Glutamatergic neuron (in vitro differentiated cells): ENCODE measurements at regions not wholly inside any gene's neighbourhood (a gene's known extent, or its start where the extent isn't known, plus 50 kb on each side); places are given as distances from the start of the nearest gene placed in this dataset.
"Not testable (repeated sequence)": the region's sequence is repeated elsewhere in the genome, so short reads cannot be mapped to it uniquely, and the experiment has no call there.

Source experiments
- DNase-seq: peaks from one replicate; pipeline ENCODE4 v3.0.0; 2022
- H3K27ac Mint-ChIP-seq: one replicate; pipeline ENCODE4 v1.8.0; 2020; ENCODE audit warnings: mild to moderate bottlenecking, mixed read lengths, inconsistent platforms; ENCODE audit not compliant: unreplicated experiment
- H3K27me3 Mint-ChIP-seq: one replicate; pipeline ENCODE4 v1.8.0; 2020; ENCODE audit warnings: mild to moderate bottlenecking, moderate library complexity, mixed read lengths, inconsistent platforms; ENCODE audit not compliant: unreplicated experiment
- H3K36me3 Mint-ChIP-seq: one replicate; pipeline ENCODE4 v1.8.0; 2020; ENCODE audit warnings: mild to moderate bottlenecking, mixed read lengths, inconsistent platforms; ENCODE audit not compliant: unreplicated experiment
- H3K4me1 Mint-ChIP-seq: one replicate; pipeline ENCODE4 v1.8.0; 2020; ENCODE audit warnings: mild to moderate bottlenecking, low read depth, mixed read lengths, inconsistent platforms; ENCODE audit not compliant: unreplicated experiment
- H3K4me3 Mint-ChIP-seq: one replicate; pipeline ENCODE4 v1.8.0; 2020; ENCODE audit warnings: mild to moderate bottlenecking, mixed read lengths, inconsistent platforms; ENCODE audit not compliant: unreplicated experiment
- H3K9me3 Mint-ChIP-seq: one replicate; pipeline ENCODE4 v1.8.0; 2020; ENCODE audit warnings: mild to moderate bottlenecking, moderate library complexity, mixed read lengths, inconsistent platforms; ENCODE audit not compliant: unreplicated experiment
- CTCF ChIP-seq: fragments of 200-600 bp; sonication (generic); IDR thresholded peaks from one replicate; pipeline ENCODE4 v1.5.0; 2021; ENCODE audit not compliant: partially characterized antibody, unreplicated experiment

GRCh38 chr15:99493461-99493860 is 72.3 kb upstream of the MEF2A start:
- TF ChIP-seq CTCF = no peak
- DNase-seq = no peak
- H3K9me3 Mint-ChIP-seq = peaks cover 2% of the 10 kb centered on the region
- H3K4me1 Mint-ChIP-seq = peaks cover 12% of the 10 kb centered on the region
- peaks cover 18% of the 10 kb centered on the region for H3K36me3 Mint-ChIP-seq
- no peak overlapping the region for H3K27ac Mint-ChIP-seq
- peaks cover 3% of the 10 kb centered on the region for H3K27me3 Mint-ChIP-seq
- no peak overlapping the region for H3K4me3 Mint-ChIP-seq

- not testable (repeated sequence) for H3K9me3 Mint-ChIP-seq, H3K27me3 Mint-ChIP-seq, H3K4me3 Mint-ChIP-seq, DNase-seq
- Mint-ChIP-seq H3K4me1 (peaks cover 12% of the 10 kb centered on the region), H3K36me3 (peaks cover 24% of the 10 kb centered on the region), H3K27ac (peak overlapping the region; percentile 91)
These were observed 71.1 kb upstream of the MEF2A start for GRCh38 chr15:99494536-99495233.

GRCh38 chr15:99495430-99496301 is 70.1 kb upstream of the MEF2A start:
- Mint-ChIP-seq H3K27me3 (peaks cover 3% of the 10 kb centered on the region), H3K4me3 (peak overlapping the region; percentile 22), H3K9me3 (no peaks in the 10 kb centered on the region), H3K27ac (peak overlapping the region; percentile 91), H3K36me3 (peaks cover 20% of the 10 kb centered on the region), H3K4me1 (peaks cover 12% of the 10 kb centered on the region)
- peak; percentile 31 for DNase-seq
- TF ChIP-seq CTCF = no peak

- DNase-seq = no peak
- Mint-ChIP-seq H3K9me3 (no peaks in the 10 kb centered on the region), H3K36me3 (peaks cover 15% of the 10 kb centered on the region), H3K27ac (peak overlapping the region; percentile 91), H3K4me1 (peaks cover 15% of the 10 kb centered on the region), H3K27me3 (peaks cover 3% of the 10 kb centered on the region), H3K4me3 (peak overlapping the region; percentile 22)
- TF ChIP-seq CTCF = no peak
These were observed 69.5 kb upstream of the MEF2A start for GRCh38 chr15:99496302-99496629.

GRCh38 chr15:99502182-99502581 is 63.6 kb upstream of the MEF2A start:
- no peak overlapping the region for H3K27ac Mint-ChIP-seq
- no peak overlapping the region for H3K4me3 Mint-ChIP-seq

More at GRCh38 chr15:99502182-99502581, 63.6 kb upstream of the MEF2A start:
- no peak for DNase-seq
- H3K36me3 Mint-ChIP-seq = peaks cover 15% of the 10 kb centered on the region
- H3K4me1 Mint-ChIP-seq = peaks cover 3% of the 10 kb centered on the region
- H3K27me3 Mint-ChIP-seq = no peaks in the 10 kb centered on the region
- TF ChIP-seq CTCF = no peak
- H3K9me3 Mint-ChIP-seq = peaks cover 2% of the 10 kb centered on the region
